CD4-positive, alpha-beta T cell treated with Interleukin-6 at 100 ng/mL for 8 hours (primary cell): ENCODE measurements at regions not wholly inside any gene's neighbourhood (a gene's known extent, or its start where the extent isn't known, plus 50 kb on each side); places are given as distances from the start of the nearest gene placed in this dataset.
"Not testable (repeated sequence)": the region's sequence is repeated elsewhere in the genome, so short reads cannot be mapped to it uniquely, and the experiment has no call there.

ENCODE experiments used
- DNase-seq: peaks from one replicate; pipeline ENCODE4 v3.0.0-alpha.2; 2020; ENCODE audit warnings: mixed read lengths, low spot score

DNA sequence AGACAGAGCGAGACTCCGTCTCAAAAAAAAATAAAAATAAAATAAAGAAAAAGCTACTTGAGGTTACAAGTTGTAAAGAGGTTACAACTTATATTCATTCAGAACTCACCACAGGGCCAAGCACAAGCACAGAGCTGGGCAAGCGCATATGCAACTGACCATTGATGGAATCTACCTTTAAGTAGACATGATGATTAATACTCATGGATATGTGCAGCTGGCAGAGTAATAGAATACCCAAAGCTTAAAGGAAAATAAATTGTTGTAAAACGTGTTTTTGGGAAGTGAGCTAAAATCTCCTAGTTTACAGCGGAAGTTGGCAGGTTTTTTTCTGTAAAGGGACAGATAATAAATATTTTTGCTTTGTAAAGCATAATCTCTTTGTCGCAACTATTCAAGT, 111.6 kb downstream of the TMEM168 start:
- DNase-seq = no peak

DNA sequence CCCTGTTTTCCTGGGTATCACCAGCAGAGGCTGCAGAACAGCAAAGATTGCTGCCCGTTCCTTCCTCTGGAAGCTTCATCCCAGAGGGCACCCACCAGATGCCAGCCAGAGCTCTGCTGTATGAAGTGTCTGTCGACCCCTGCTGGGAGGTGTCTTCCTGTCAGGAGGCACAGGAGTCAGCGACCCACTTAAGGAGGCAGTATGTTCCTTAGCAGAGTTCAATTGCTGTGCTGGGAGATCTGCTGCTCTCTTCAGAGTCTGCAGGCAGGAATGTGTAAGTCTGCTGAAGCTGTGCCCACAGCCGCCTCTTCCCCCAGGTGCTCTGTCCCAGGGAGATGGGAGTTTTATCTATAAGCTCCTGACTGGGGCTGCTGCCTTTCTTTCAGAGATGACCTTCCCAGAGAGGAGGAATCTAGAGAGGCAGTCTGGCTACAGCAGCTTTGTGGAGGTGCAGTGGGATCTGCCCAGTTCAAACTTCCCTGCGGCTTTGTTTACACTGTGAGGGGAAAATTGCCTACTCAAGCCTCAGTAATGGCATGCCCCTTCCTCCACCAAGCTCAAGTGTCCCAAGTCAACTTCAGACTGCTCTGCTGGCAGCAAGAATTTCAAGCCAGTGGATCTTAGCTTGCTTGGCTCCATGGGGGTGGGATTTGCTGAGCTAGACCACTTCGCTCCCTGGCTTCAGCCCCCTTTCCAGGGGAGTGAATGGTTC, 100.6 kb downstream of the TMEM168 start:
- not testable (repeated sequence) for DNase-seq

DNA sequence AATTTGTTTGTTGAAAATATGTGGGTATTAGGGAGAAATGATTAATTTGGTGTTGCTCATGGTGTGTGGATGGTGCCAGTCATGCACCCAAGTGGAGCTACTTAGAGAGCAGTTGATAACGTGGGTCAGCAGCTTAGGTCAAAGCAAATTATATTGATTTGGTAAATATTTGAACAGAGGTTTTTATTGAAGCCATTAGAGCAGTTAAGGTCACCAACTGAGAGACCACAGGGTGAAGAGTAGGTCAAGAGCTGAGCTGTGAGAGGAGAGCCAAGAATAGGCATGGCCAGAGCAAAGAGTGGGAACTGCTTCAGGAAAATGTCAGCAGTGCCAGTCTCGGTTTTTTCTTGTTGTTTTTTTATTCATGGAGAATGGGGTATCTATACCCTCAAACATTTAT, 97.9 kb downstream of the TMEM168 start:
- no peak for DNase-seq

DNA sequence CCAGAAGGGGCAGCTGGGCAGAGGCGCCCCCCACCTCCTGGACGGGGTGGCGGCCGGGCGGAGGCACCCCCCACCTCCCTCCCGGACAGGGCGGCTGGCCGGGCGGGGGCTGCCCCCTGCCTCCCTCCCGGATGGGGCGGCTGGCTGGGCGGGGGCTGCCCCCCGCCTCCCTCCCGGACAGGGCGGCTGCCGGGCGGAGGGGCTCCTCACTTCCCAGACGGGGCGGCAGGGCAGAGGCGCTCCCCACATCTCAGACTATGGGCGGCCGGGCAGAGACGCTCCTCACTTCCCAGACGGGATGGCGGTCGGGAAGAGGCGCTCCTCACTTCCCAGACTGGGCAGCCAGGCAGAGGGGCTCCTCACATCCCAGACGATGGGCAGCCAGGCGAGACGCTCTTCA, 93.0 kb downstream of the TMEM168 start:
- not testable (repeated sequence) for DNase-seq

DNA sequence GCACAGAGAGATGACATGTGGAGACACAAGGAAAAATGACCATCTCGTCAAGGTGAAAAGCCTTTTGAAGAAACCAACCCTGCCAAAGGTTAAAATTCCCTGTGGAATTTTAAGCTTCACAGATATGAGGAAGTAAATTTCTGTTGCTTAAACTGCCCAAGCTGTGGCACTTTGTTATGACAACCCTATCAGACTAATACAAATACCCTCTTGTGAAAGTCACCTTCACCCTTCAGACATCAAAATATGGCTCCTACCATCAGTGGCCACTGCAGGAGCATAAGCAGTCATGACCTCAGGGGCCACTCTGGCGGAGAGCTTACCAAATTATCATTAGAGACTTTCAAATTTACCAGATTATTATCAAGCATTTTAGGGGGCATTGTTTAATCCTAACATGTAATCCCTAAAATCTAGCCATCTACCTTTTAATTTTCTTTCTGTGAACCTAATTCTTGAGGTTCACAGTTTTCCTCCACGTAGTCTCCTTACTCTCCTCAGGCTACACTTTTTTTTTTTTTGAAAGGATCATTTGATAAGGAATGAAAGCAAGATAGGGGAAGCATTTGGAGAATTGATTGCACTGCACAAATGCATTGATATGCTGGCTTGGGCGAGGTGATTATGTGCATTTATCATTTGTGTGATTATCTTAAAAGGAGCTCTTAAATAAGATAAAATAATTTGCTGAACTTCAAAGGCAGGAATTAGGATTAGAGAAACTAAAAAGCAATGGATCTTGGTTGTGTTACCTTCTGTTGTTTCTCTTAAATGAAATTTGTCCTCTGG, 90.3 kb downstream of the TMEM168 start:
- no peak for DNase-seq

DNA sequence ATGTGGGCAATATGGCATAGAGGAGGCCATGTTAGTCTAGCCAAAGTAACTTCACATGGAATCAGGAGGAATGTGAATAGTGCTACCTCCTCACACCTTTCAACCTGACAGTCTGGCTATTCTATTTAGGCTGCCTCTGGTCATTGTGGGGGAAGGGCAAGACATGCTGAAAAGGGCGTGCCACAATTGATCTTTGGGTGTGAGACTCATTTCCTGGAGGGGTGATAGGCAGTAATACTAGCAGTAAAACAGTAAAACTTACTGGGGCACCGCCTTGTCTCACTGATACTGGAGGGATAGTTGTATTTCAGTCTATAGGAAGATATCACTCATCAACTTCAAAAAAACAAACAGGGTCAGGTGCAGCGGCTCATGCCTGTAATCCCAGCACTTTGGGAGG, 88.7 kb downstream of the TMEM168 start:
- no peak for DNase-seq

DNA sequence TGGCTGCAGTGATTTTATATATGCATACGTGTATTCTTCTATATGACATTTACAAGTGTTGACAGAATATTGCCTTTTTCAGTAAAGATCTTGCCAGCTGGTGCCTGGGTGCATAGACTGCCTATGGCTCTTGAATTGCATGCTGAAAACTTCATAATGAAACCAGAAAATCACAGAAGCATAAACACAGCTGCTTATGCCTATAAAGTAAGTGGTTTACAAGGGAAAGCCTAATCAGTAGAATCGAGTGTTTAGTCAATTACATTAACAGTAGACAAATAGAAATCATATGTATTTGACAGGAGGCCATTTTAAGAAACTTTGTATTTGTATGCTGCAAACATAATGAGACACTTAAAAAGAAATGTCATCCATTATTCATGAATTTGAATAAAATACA, 82.5 kb downstream of the TMEM168 start:
- no peak for DNase-seq

DNA sequence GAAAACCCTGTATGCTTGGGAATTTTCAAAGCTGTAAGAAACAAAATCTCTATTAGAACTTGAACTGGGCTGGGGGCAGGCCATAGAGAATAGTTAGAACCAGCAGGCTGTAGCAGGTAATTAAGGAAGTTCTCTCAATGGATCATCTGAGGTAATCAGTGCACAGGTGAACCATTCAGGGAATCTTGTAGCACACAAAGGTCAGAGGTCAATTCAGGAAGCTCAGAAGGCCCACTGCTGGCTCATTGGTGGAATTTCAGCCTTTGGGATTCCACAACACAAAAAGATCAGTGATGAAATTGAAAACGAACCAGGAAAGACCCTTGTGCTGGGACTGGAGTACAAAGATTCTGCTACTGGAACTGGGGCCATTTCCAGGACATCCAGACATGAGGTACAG, 82.0 kb downstream of the TMEM168 start:
- no peak for DNase-seq
